Glutamatergic neuron (in vitro differentiated cells): ENCODE measurements at regions not wholly inside any gene's neighbourhood (a gene's known extent, or its start where the extent isn't known, plus 50 kb on each side); places are given as distances from the start of the nearest gene placed in this dataset.
"Not testable (repeated sequence)": the region's sequence is repeated elsewhere in the genome, so short reads cannot be mapped to it uniquely, and the experiment has no call there.

ENCODE experiments used
- DNase-seq: peaks from one replicate; pipeline ENCODE4 v3.0.0; 2022
- H3K27ac Mint-ChIP-seq: one replicate; pipeline ENCODE4 v1.8.0; 2020; ENCODE audit warnings: mild to moderate bottlenecking, mixed read lengths, inconsistent platforms; ENCODE audit not compliant: unreplicated experiment
- H3K27me3 Mint-ChIP-seq: one replicate; pipeline ENCODE4 v1.8.0; 2020; ENCODE audit warnings: mild to moderate bottlenecking, moderate library complexity, mixed read lengths, inconsistent platforms; ENCODE audit not compliant: unreplicated experiment
- H3K36me3 Mint-ChIP-seq: one replicate; pipeline ENCODE4 v1.8.0; 2020; ENCODE audit warnings: mild to moderate bottlenecking, mixed read lengths, inconsistent platforms; ENCODE audit not compliant: unreplicated experiment
- H3K4me1 Mint-ChIP-seq: one replicate; pipeline ENCODE4 v1.8.0; 2020; ENCODE audit warnings: mild to moderate bottlenecking, low read depth, mixed read lengths, inconsistent platforms; ENCODE audit not compliant: unreplicated experiment
- H3K4me3 Mint-ChIP-seq: one replicate; pipeline ENCODE4 v1.8.0; 2020; ENCODE audit warnings: mild to moderate bottlenecking, mixed read lengths, inconsistent platforms; ENCODE audit not compliant: unreplicated experiment
- H3K9me3 Mint-ChIP-seq: one replicate; pipeline ENCODE4 v1.8.0; 2020; ENCODE audit warnings: mild to moderate bottlenecking, moderate library complexity, mixed read lengths, inconsistent platforms; ENCODE audit not compliant: unreplicated experiment
- CTCF ChIP-seq: fragments of 200-600 bp; sonication (generic); IDR thresholded peaks from one replicate; pipeline ENCODE4 v1.5.0; 2021; ENCODE audit not compliant: partially characterized antibody, unreplicated experiment

- Mint-ChIP-seq H3K27me3 (peaks cover 6% of the 10 kb centered on the region), H3K27ac (no peak overlapping the region), H3K4me1 (no peaks in the 10 kb centered on the region), H3K9me3 (peaks cover 2% of the 10 kb centered on the region), H3K4me3 (no peak overlapping the region), H3K36me3 (peaks cover 7% of the 10 kb centered on the region)
- no peak for TF ChIP-seq CTCF
- DNase-seq = no peak
Observed at GRCh38 chr2:43007901-43008300, 215.5 kb upstream of the HAAO start.

- Mint-ChIP-seq H3K4me1 (no peaks in the 10 kb centered on the region), H3K9me3 (peaks cover 2% of the 10 kb centered on the region), H3K36me3 (peaks cover 7% of the 10 kb centered on the region), H3K27me3 (peaks cover 6% of the 10 kb centered on the region), H3K4me3 (no peak overlapping the region), H3K27ac (no peak overlapping the region)
- no peak for DNase-seq
- no peak for TF ChIP-seq CTCF
Observed at GRCh38 chr2:43006834-43007543, 214.6 kb upstream of the HAAO start.

GRCh38 chr2:43005975-43006833, 213.8 kb upstream of the HAAO start:
- no peak for TF ChIP-seq CTCF
- no peaks in the 10 kb centered on the region for H3K4me1 Mint-ChIP-seq
- DNase-seq = no peak
- peaks cover 7% of the 10 kb centered on the region for H3K36me3 Mint-ChIP-seq
- no peak overlapping the region for H3K27ac Mint-ChIP-seq
- H3K27me3 Mint-ChIP-seq = peaks cover 6% of the 10 kb centered on the region
- H3K9me3 Mint-ChIP-seq = peaks cover 2% of the 10 kb centered on the region
- no peak overlapping the region for H3K4me3 Mint-ChIP-seq

DNA sequence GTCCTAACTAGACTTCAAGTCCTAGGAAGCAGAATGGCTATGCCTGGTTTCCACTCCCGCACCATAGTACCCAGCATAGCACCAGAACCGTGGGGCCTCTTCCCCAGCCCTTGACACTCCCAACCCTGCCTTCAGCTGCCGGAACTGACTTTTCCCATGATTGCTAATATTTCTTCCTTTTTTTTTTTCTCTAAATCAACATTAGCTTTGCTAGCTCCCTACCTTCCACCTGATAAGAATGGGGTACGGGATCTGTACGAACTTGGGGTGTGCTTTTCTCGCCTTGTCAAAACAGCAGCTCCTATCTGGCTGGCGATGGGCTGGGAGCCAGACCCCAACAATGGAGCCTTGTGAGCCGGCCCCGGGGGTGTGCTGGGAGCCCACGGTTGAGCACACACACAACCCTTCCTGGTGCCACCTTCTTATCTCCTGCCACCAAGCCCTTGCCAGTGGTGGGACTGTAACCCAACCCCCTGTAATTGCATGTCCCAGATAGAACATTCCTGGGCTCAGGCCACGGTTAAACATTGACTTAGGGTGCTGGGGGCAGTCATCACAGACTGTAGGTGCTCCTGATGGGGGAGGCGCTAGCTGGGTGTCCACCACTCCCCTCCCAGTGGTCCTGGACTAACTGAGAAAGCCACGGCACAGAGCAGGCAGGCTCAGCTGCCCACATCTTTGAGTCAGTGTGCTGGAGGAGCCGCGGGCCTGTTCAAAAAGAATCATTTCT, 213.0 kb upstream of the HAAO start:
- H3K4me3 Mint-ChIP-seq = no peak overlapping the region
- no peak overlapping the region for H3K27ac Mint-ChIP-seq
- H3K9me3 Mint-ChIP-seq = peaks cover 2% of the 10 kb centered on the region
- H3K4me1 Mint-ChIP-seq = no peaks in the 10 kb centered on the region
- no peak for DNase-seq
- H3K27me3 Mint-ChIP-seq = peaks cover 6% of the 10 kb centered on the region
- H3K36me3 Mint-ChIP-seq = peaks cover 7% of the 10 kb centered on the region
- no peak for TF ChIP-seq CTCF

GRCh38 chr2:43004879-43005244, 212.5 kb upstream of the HAAO start:
- Mint-ChIP-seq H3K27ac (no peak overlapping the region), H3K4me3 (no peak overlapping the region), H3K9me3 (peaks cover 2% of the 10 kb centered on the region), H3K27me3 (peaks cover 6% of the 10 kb centered on the region), H3K4me1 (no peaks in the 10 kb centered on the region), H3K36me3 (peaks cover 7% of the 10 kb centered on the region)
- no peak for DNase-seq
- no peak for TF ChIP-seq CTCF

DNA sequence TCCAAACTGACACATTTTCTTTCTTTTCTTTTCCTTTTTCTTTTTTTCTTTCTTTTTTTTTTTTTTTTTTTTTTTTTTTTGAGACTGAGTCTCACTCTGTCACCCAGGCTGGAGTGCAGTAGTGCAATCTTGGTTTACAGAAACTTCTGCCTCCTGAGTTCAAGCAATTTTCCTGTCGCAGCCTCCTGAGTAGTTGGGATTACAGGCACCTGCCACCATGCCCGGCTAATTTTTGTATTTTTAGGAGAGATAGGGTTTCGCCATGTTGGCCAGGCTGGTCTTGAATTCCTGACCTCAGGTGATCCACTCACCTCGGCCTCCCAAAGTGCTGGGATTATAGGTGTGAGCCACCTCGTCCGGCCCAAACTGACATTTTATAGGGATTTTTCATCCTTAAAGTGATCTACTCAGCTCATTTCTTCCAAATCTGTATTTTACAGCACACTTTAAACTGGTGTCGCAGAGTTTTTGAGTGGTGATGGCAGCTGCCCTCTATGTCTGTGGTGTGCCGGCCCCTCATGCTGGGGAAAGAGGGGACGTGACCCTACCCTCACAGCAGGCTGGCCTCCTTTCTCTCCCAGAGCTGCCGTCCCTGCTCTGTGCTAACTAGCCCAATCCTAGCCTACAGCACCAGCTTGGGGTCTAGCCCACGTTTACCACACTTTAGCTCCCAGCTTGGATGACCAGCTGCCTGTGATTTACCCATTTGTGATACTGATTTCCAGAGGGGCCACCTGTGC, 211.9 kb upstream of the HAAO start:
- DNase-seq, H3K27ac Mint-ChIP-seq, H3K4me1 Mint-ChIP-seq, H3K27me3 Mint-ChIP-seq, H3K36me3 Mint-ChIP-seq, H3K4me3 Mint-ChIP-seq, H3K9me3 Mint-ChIP-seq: not testable (repeated sequence)
